ENCODE measurements at regions not wholly inside any gene's neighbourhood (a gene's known extent, or its start where the extent isn't known, plus 50 kb on each side); places are given as distances from the start of the nearest gene placed in this dataset.

DNA sequence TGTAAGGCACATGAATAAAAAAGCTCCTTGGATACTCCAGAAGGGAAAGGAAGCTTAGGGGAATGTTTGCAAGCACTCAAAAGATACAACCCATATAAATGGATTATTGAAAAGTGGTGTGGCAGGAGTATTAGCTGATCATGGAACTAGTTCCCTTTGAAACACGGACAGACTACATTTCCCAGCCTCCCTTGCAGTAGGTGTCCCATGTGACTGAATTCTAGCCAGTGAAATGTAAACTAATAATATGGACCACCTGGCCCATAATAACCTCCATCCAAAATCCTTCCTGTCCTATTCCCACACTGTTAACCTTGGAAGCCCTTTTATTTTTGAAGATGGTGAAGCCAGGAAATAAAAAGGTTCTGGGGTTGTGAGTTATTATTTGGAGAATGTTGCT, 242.3 kb downstream of the SUDS3 start:
- Histone ChIP-seq H3K14ac (ENCODE audit: insufficient read length) (no peak overlapping the region), H3K56ac (replicated peaks; ENCODE audit: insufficient read length, low read depth, low read length) (no peak overlapping the region), H3K9ac (replicated peaks in 1 of 4; ENCODE audit: extremely low read depth in 1 of 4, low read depth in 3 of 4, low read length in 3 of 4) (no peak overlapping the region), H4K5ac (ENCODE audit: insufficient read length, low read depth, low read length) (no peak overlapping the region), H3K4me2 (ENCODE audit: insufficient read depth in 1 of 2, low read depth in 2 of 2, low read length in 2 of 2) (peak overlapping the region in 1 of 2 experiments; percentile 44; a peak in 1 of 4 replicates), H3K79me2 (ENCODE audit: control insufficient read depth in 1 of 2, insufficient read depth in 2 of 2, low read length in 2 of 2) (no peaks in the 10 kb centered on the region), H2BK5ac (ENCODE audit: low read depth, low read length) (peak overlapping the region; percentile 12; the same call in 1 of the 2 replicates), H3K4ac (replicated peaks; ENCODE audit: insufficient read length, low read depth, low read length) (peak overlapping the region; percentile 57), H3K23ac (ENCODE audit: insufficient read length) (no peak overlapping the region), H3K36me3 (ENCODE audit: control insufficient read depth in 2 of 4, insufficient read depth in 4 of 4, low read length in 3 of 4) (no peaks in the 10 kb centered on the region), H3K9me3 (ENCODE audit: insufficient read depth in 2 of 2, low read depth in 1 of 2, low read length in 1 of 2) (no peaks in the 10 kb centered on the region; a peak in 2 of 4 replicates), H3K27ac (ENCODE audit: low read depth, low read length) (no peak overlapping the region), H2BK15ac (ENCODE audit: low read length) (no peak overlapping the region), H2BK120ac (replicated peaks; ENCODE audit: low read depth, low read length) (peak overlapping the region; percentile 94), H3K23me2 (ENCODE audit: low read depth, low read length) (no peaks in the 10 kb centered on the region), H3K4me3 (ENCODE audit: extremely low read depth in 1 of 4, insufficient read depth in 2 of 4, low read depth in 3 of 4, low read length in 4 of 4) (peak overlapping the region in 1 of 4 experiments; percentile 40; a peak in 1 of 8 replicates), H2AFZ (ENCODE audit: low read length) (no peak overlapping the region), H2BK20ac (ENCODE audit: low read length) (no peak overlapping the region), H3K18ac (ENCODE audit: extremely low read depth, low read length) (no peak overlapping the region), H2BK12ac (ENCODE audit: low read depth, low read length) (no peak overlapping the region), H4K8ac (ENCODE audit: extremely low read depth, insufficient read depth, low read length) (no peak overlapping the region), H3K4me1 (replicated peaks in 1 of 4; ENCODE audit: control insufficient read depth in 3 of 4, insufficient read depth in 4 of 4, low read length in 3 of 4) (peaks cover 0 to 3% (median under 1%) of the 10 kb centered on the region in 4 experiments; a peak in 2 of 7 replicates), H3K79me1 (ENCODE audit: low read depth, low read length) (no peaks in the 10 kb centered on the region), H4K91ac (replicated peaks; ENCODE audit: insufficient read length, low read length) (peak overlapping the region; percentile 61), H4K20me1 (replicated peaks in 1 of 2; ENCODE audit: control insufficient read depth in 1 of 2, insufficient read depth in 2 of 2, low read length in 2 of 2) (no peaks in the 10 kb centered on the region), H3K27me3 (replicated peaks in 1 of 4; ENCODE audit: control insufficient read depth in 3 of 4, extremely low read depth in 1 of 4, insufficient read depth in 3 of 4, low read length in 3 of 4) (no peaks in the 10 kb centered on the region), H2AK5ac (ENCODE audit: low read depth, low read length) (no peak overlapping the region)
- ChIA-PET POLR2A (ENCODE audit: partially characterized antibody) (interaction anchor here (1.2 kb wide), 1 partner anchor 22 kb away, joined by 3 read pairs; no protein-coding TSS in a partner anchor), CTCF (ENCODE audit: partially characterized antibody) (interaction anchor here (0.6 to 1.4 kb wide), 2 partner anchors 183 to 230 kb away, joined by 3 to 5 read pairs; no protein-coding TSS in a partner anchor)
- FAIRE-seq (peak; percentile 48), DNase-seq (ENCODE audit: low read depth in 1 of 2, low spot score in 2 of 2) (no peak)
- 67% methylated on average over 1 of the region's 1 CpG; no CpG with 5 or more reads in 1 of the 2 experiments for WGBS, 2 experiments (ENCODE audit: extremely low coverage in 1 of 2, insufficient coverage in 1 of 2, insufficient read length in 1 of 2, insufficient replicate concordance in 2 of 2, low coverage in 1 of 2, low lambda C conversion rate in 2 of 2, missing lambda C conversion rate in 1 of 2)
- TF ChIP-seq CHD1 (IDR thresholded peaks at IDR 0.05; ENCODE audit: low read depth, low read length) (no peak), POLR2AphosphoS5 (IDR thresholded peaks at IDR 0.05; ENCODE audit: low read depth, low read length) (no peak), GTF2F1 (IDR thresholded peaks at IDR 0.05; ENCODE audit: borderline replicate concordance, low read depth, low read length) (no peak), SIRT6 (IDR thresholded peaks at IDR 0.05; ENCODE audit: low read length) (no peak), BRCA1 (IDR thresholded peaks at IDR 0.05; ENCODE audit: low read depth, low read length) (no peak), RAD21 (IDR thresholded peaks at IDR 0.05 in 1 of 2, conservative IDR thresholded peaks at IDR 0.05 in 1 of 2; ENCODE audit: low read depth in 2 of 2, low read length in 2 of 2) (no peak), CBX8 (IDR thresholded peaks at IDR 0.05; ENCODE audit: borderline replicate concordance, low read depth, low read length) (no peak), SIX5 (IDR thresholded peaks at IDR 0.05; ENCODE audit: low read depth, low read length) (peak; percentile 63), HDAC6 (IDR thresholded peaks at IDR 0.05; ENCODE audit: low read depth, low read length) (no peak), TBP (IDR thresholded peaks at IDR 0.05; ENCODE audit: low read depth, low read length) (no peak), SP1 (IDR thresholded peaks at IDR 0.05; ENCODE audit: low read depth, low read length) (no peak), RNF2 (IDR thresholded peaks at IDR 0.05; ENCODE audit: borderline replicate concordance, low read depth, low read length, missing control alignments, poor library complexity, severe bottlenecking) (no peak), RFX5 (IDR thresholded peaks at IDR 0.05; ENCODE audit: borderline replicate concordance, low read depth, low read length) (no peak)
- TF ChIP-seq, protein P1, sequence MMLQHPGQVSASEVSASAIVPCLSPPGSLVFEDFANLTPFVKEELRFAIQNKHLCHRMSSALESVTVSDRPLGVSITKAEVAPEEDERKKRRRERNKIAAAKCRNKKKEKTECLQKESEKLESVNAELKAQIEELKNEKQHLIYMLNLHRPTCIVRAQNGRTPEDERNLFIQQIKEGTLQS (IDR thresholded peaks at IDR 0.05; ENCODE audit: insufficient read depth, low read depth, low read length): peak; percentile 65; the same call in 1 of the 2 replicates
